ENCODE measurements at regions not wholly inside any gene's neighbourhood (a gene's known extent, or its start where the extent isn't known, plus 50 kb on each side); places are given as distances from the start of the nearest gene placed in this dataset.

DNA sequence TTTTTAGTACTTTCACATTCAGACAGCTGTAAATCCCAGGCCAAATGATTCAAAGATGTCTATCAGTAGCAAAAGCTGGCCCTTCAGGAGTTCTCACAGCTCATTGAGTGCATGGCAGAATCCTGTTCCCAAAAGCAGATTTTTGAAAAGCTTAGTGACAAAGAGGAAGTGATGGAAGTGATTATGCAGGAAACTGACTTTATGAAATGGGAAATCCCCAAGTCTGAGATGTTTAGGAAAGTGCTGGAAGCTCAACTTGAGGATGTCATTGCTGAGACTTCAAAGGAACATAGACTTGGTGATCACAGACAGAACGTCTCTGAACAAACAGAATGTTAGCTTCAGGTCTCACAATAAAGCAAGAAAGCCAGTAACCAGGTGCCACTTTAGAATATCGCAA lies 51.0 kb upstream of the CFAP47 start (continued):
- TF ChIP-seq, protein P1, sequence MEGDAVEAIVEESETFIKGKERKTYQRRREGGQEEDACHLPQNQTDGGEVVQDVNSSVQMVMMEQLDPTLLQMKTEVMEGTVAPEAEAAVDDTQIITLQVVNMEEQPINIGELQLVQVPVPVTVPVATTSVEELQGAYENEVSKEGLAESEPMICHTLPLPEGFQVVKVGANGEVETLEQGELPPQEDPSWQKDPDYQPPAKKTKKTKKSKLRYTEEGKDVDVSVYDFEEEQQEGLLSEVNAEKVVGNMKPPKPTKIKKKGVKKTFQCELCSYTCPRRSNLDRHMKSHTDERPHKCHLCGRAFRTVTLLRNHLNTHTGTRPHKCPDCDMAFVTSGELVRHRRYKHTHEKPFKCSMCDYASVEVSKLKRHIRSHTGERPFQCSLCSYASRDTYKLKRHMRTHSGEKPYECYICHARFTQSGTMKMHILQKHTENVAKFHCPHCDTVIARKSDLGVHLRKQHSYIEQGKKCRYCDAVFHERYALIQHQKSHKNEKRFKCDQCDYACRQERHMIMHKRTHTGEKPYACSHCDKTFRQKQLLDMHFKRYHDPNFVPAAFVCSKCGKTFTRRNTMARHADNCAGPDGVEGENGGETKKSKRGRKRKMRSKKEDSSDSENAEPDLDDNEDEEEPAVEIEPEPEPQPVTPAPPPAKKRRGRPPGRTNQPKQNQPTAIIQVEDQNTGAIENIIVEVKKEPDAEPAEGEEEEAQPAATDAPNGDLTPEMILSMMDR (IDR thresholded peaks at IDR 0.05): no peak

Data from SK-N-SH (cell line).